Myocyte (in vitro differentiated cells): ENCODE measurements at regions not wholly inside any gene's neighbourhood (a gene's known extent, or its start where the extent isn't known, plus 50 kb on each side); places are given as distances from the start of the nearest gene placed in this dataset.

ENCODE experiments used
- DNase-seq: peaks from one replicate; pipeline ENCODE4 v3.0.0-alpha.2; 2012; ENCODE audit warnings: low read depth

DNA sequence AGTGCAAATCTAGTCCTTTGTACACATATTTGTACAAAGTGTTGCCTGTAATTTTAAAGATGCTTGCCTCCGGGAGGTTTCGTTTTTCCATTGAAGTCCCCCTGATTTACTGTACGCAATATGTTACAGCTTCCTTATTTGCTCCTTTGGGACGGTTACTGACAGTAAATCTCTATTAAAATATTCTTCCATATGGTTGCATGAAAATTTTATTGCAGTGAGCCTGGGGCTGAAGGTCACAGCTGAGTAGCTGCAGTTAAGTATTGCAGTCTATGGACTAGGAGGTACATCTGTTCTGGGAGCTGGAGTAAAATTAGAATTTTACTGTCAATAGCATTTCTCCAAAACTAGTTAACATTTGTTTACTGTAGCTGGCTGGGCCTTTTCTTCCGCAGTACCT lies 119.2 kb downstream of the ETAA1 start:
- DNase-seq: no peak

DNA sequence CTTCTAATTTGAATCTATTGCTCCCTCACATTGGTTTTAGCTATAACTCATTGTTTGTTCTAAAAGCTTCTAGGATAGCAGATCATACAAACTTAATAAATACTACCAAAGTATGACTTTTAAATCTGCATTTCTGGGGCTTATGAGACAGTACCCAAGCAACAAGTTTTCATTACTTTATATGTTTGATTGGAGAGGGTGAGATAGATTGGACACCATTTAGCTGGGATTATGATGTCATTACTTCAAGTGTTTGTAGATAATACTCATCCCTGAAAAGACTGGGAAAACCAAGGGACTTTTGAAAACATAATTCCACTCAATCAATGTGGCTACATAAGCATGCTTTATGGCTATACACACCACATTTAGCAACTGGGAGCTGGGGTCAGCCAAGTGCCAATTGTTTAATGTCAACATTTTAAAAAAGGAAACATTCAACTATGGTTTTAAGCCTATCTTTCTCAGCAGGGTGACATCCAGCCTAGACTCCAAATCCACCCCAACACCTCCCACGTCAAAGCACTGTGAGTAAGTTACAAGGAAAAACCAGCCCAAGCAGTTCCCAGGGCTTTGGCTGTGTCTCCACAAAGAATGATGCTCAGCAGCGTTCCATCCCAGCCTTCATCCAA lies 119.9 kb downstream of the ETAA1 start:
- no peak for DNase-seq

DNA sequence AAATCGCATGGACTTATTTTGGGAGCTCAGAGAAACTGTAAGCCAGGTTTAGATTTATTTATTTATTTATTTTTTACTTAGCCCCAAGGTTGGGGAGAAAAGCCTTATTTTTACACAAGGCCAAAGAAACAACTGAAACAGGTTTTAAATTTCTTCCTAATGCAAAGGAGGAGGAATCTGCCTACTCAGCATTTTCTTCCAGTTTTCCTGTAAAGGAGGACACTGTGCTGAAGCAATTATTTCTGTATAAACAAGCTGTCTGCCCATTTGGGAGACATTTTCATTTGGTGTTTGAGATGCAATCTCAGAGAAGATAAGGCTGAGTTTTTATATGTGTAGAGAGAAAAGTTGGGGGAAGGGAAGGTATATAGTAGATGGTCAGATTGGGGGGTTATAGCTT lies 125.0 kb downstream of the ETAA1 start:
- no peak for DNase-seq

DNA sequence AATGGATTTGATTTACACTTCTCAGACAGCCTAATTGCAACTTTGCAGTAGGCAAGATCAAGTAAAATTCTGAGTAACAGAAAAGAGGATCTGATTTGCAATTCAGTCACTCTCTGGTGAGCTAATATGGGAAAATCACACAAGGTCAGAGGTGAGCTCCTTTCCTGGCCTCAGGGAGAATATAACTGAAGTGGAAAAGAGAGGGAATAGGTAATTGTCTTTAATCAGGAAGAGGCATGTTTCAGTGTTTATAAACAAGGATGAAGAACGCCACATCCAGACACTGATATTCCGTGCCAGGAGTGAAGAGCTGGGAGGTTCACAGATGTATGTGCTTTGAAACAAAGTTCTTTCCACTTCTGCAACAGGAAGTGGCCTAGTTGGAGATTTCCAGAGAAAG lies 127.1 kb downstream of the ETAA1 start:
- no peak for DNase-seq

DNA sequence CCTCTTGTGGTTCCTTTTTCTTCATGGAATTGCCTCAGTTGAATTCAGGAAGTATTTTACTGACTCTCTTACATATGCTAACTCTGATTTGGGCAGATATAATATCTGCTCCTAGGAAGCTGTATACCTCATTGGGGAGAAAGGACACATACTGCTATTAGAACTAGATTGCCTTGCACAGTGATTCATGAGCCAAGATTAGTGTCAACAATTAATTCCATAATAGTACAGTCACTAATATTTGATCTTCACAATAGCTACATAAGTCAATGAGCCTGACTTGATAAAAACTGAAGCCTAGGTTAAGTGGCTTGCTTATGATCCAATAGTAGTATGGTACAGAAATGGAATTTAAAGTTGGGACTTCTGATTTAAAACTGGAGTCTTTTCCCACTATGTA lies 127.6 kb downstream of the ETAA1 start:
- DNase-seq: no peak

DNA sequence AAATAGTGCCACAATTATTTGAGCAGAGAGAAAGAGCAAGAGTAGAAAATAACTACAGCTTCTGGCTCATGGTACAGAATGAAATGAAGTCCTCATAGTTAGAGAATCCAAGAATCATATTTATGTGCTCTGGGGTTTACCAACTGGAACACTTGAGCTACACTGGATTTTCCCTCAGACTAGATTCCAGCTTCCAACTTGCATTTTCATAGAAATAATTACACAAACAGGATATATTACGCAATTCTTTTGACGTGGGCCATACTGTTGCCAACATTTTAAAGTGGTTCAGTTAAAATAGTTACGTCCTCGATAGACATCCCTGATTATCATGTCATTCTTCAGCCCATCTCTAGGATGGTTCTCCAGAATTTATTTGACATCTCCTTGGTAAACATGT lies 129.2 kb downstream of the ETAA1 start:
- DNase-seq: no peak

DNA sequence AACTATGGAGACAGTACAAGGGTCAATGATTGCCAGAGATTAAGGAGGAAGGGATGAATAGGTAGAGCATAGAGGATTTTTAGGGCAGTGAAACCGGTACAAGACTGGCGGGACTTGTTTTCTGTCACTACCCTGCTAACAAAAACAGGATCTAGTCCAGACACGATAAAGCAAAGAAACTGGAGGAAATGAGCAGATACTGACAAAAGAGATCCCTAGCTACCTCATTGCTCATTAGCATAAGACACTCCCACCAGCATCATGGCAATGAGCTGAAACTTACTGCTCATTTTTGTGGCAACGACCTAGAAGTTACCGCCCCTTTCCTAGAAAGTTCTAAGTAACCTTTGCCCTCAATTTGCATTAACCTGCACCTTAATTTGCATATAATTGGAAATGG lies 131.2 kb downstream of the ETAA1 start:
- DNase-seq: no peak

DNA sequence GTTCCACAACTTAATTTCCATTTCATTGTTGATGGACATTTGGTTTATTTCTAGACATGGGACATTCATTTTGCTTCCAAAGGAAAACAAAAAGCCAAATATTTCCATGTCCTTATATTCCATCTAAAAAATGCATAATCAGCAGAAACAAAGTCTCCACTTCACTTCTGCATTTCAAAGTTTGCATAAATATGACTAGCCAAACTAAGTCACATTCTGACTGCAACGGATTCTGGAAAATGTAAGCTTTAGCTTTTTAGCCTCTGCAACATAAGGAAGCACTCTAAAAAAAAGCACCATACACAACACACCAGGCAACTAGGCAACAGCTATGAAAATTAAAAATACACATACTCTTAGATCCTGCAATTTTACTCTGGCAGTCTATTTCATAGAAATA lies 135.3 kb downstream of the ETAA1 start:
- no peak for DNase-seq

DNA sequence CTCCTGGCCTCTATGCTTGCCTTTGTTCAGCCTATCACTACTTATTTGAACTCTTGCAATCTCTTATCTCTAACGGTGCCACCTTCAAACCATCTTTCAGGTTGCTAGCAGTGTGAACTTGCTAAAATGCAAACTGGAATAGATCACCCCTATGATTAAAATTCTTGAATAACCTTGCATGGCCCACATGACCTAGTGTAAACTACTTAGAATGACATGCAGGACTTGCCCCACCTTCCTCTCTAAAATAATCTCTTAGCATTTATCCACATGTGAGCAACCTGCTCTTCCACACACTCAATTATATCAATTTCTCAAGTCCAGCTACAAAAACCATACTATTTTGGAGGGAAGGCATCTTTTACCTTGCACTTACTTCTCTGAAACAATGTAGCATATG lies 137.6 kb downstream of the ETAA1 start:
- DNase-seq: no peak

DNA sequence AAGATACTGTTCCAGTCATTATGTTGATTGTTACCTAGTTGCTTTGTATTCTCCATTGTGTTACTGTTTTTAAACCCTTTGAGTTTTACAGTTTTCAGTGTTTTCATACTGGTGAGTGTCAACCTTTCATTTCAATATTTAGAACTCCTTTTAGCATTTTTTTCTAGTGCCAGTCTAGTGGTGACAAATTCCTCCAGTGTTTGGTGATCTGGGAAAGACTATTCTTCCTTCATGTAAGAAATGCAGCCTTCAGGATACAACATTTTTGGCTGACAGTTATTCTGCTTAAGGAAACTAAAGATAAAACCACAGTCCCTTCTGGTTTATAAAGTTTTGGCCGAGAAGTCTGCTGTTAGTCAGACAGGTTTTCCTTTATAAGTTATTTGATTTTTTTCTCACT lies 143.8 kb downstream of the ETAA1 start:
- DNase-seq: no peak

DNA sequence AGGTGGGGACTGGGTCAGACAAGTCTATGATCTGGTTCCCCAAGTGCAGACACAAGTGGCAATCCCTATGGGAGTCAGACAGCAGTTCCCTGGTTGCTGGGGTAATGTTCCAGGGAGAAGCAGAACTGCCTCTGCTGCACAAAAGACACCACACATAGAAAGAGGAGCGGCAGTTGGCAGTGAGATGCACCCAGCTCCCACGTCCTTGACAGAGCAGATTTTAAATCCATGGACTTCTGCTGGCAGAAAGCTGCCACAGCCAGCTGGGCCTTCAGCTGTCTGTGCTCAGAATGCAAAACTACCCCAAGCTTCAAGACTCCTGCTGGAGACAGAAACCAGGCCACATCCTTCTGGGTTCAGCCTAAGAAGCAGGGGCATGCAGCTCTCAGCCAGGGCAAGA lies 147.2 kb downstream of the ETAA1 start:
- DNase-seq: peak; percentile 25

DNA sequence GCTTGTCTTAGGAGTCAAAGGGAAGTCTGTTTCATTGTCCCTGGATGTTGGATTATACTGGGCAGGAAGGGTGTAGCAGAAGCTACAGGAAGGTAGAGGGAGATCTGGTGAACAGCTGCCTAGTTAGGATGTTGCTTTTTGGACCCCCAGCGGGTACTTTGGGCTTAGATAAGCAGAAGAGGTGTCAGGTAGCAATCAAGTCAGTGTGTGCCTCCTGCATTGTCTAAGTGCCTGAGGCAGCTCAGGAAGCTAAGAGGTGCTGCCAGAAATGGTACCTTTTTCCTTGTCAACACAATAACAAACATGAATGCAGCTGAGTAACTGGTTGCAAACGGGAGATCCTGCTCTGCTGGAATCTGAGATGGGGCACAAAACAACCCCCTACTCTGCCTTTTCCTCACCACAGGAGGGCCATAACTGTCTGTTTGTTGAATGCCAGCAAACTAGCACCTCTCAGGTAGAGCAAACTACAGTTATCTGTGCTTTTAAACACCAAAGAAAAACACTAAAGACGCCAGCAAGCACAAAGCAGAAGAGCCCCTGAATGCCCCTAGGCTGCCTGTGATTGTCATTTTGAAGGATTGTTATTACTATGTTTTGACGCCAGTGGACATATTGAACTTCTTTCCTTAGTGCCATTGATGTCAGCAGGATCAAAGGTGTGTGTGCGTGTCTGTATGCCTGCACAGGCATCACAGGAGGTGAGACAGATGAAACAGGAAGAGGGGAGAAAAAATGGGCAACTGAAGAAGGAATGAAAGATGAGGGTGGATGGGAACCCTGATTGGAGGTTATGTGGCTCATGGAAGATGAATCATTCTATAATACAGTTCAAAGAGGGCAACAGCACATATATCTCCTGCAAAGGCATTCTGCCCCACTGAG lies 151.4 kb downstream of the ETAA1 start:
- no peak for DNase-seq

DNA sequence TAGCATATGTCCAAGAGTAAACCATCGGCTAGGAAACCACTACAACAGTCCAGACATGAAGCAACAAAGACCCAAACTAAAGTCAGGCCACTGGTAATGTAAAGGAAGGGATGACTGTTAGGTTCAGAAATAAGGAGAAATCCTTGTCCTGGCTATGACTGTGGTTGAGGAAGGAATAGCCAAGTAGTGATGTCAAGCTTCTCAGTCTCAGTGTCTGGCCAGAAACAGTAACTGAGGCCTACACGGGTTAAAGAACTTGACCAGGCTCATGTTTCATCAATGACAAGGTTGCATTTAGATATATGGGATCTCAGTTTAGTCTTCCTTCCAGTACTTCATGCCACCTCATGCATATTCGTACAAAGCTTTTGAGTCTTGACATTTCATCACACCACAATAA lies 162.0 kb downstream of the ETAA1 start:
- no peak for DNase-seq

DNA sequence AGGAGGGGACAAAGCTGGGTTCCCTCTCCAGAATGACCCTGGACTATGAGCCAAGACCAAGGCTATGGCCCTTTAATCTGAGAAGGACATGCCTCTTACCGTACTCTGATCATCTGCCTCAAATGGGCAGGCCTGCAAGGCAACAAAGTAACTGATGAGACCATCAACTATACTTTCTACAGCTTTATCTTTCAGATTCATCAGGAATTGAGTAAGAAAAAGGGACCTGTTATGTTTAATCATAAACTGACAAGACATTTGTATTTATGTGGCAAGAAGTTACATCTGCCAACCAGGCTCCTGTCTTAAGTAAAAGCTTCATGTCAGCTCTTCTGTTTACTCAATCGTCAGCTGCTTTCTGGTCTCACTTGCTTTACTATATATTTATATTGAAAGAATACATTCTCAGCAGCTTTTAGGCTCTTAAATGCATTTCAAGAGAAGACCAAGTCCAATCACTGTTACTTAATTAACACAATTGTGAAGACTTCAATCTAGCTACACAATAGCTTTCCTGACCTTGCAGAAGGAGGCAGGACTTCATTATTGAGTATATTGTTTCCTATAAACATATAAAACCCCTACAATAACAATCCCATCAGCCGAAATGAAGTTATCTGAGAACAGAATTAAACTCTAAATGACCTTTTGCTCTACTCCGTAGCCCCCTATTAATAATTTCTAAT lies 163.8 kb downstream of the ETAA1 start:
- no peak for DNase-seq

DNA sequence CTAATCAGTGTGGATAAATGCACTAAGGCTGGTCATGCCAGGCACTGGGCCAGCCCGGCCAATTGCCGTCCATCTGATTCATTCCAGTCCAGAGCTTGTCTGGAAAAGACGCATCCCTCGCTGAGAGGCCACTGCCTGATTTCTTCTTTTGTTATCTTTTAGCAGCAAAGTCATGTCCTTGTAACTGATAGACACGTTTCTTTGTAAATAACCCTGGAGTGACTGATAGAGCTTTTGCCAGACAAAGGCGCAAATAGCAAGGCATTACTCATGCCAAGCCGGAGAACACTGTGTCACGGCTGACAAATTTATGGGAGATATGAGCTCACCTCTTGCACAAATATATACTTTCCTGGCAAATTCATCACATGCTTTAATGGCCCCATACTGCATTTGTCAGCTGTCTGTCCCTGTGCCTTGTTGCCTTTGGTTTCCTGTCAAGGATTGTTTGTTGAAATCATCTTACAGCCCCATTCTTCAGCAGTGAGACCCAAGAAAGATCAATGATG lies 164.4 kb downstream of the ETAA1 start:
- peak; percentile 53 for DNase-seq

DNA sequence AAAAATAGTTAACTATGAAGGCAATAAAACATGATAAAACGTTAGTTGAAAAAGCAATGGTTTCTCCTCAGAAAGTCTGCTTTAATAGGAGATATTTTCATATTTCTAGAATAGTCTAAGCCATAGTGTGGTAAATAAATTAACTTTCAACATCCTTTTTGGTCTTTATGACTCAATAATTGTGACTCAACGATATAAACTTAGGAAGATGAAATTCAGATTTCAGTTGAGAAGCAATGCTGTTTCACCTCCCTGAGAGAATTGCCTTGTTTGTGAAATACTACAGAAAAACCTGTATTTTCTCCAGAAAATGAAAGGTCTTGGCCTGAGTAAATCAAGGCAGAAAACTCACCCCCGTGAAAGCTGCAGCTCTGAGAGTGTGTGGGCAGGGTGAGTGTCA lies 166.9 kb downstream of the ETAA1 start:
- no peak for DNase-seq

DNA sequence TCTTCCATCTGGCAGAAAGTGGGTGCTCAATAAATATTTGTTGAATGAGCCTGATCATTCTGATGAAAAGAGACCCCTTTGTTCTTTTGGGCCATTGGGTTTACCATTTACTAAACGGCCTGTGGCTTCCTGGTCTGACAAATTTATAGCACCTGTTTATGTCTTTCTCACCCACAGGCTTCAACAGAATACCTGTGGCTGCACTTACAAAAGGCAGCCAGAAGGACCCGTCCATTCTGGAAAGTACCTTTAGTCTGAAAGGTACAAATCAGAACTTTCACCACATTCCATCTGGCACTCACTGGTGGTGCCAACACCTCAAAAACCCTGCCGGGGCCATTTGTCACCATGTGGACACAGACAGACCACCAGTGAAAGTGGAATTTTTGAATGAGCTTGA lies 167.5 kb downstream of the ETAA1 start:
- peak; percentile 34 for DNase-seq

DNA sequence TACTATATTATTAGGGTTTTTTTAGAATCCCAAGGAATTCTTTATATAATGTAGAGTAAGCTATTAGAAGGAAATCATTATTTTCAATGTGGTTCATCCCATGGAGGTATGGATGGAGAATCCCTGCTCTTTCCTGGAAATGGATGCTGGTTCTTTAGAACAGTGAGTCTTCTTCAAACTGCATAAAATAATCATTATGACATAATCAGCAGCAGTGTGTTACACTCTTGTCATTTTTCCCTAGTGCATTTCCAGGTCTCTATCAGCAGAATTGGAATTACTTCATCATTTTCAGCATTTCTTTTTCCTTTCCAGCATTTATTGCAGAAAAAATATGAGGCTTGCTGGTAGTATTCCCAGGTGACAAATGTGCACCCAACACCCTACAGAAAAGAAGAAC lies 168.1 kb downstream of the ETAA1 start:
- no peak for DNase-seq

DNA sequence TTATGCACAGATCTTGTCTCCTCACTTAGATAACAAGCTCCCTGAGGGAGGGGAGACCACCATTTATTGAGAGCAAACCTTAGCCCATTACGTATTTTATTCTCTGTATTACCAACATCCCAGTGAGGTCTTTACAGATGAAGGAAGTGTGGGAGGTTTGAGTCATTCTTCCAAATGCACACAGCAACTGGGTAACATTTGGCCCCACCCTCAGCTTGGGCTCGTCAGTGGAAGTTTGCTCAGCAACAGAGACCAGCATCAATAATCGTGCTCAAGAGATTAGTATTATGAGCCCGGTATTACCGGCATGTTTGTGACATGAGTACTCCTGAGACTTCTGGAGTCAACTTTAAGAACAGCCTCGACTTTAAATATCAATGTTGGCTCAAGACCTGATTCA lies 168.6 kb downstream of the ETAA1 start:
- peak; percentile 50 for DNase-seq

DNA sequence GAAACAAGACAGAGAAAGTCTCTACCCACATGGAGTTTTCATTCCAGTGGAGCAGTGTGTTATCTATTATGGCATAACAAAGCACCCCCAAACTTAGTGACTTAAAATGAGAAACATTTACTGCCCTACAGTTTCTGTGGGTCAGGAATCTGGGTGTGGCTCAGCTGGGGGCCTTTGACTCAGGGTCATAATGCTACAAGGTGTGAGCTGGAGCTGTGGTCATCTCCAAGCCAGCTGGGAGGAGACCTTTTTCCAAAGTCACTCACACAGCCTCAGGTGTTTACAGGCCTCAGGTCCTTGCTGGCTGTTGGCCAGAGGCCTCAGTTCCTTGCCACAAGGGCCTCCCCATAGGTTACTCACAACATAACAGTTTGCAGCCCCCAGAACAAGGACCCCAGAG lies 169.2 kb downstream of the ETAA1 start:
- no peak for DNase-seq

DNA sequence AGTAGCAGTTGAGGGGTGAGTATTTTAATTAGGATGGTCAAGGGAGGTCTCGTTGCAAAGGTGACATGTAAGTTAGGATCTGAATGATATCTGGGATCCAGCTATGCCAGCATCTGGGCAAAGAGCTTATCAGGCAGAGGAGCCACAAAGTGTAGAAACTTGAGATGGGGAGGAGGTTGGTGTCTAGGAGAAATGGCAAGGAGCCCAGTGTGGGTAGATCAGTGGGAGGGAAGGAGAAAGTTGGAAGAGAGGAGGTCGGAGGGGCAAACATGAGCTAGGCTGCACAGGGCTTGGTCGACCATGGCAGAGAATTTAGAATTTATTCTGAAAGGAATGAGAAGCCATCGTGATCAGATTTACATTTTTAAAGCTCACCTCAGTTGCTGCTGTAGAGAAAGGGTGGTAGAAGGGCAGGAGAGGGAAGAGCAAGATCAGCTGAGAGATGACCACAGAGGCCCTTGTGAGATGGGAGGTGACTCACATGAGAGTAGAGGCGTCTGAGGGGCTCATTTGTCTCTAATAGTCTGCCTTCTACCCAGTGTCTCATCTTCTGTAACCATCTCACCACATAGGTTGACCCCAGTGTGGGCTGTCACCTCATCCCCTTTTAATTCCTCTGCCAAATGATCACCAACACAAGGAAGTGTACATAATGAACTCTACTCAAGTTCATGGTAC lies 170.0 kb downstream of the ETAA1 start:
- peak; percentile 69 for DNase-seq

DNA sequence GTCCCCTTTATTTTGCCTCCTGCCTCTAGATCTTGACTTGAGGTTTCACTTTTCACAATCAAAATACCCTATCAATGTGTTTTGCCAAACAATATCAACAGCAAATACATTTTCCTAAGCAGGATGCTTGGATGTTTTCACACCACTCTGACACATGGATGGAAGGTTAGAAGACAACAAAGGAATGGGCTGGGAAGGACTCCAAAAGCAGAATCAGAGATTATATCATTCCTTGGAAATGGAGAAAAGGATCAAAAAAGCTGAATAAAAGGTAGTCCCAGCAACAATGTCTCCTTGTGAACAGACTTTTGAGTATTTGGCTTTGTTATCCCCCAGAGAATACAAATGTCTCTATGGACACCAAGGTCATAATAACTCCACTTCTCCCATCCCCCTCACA lies 170.8 kb downstream of the ETAA1 start:
- peak; percentile 23 for DNase-seq
